Natural killer cell treated with Interleukin-12 subunit alpha and Interleukin-12 subunit beta and Interleukin-15 and Interleukin-18, amount 100 ng/mL, for 72 hours (primary cell): ENCODE measurements at regions not wholly inside any gene's neighbourhood (a gene's known extent, or its start where the extent isn't known, plus 50 kb on each side); places are given as distances from the start of the nearest gene placed in this dataset.
A peak's percentile ranks its signal among the peaks of the same experiment; 100 is the strongest.
"Not testable (repeated sequence)": the region's sequence is repeated elsewhere in the genome, so short reads cannot be mapped to it uniquely, and the experiment has no call there.

Experiments
- ATAC-seq, 2 donors: fragments of 150-1000 bp; cut with Tn5 transposase in 1 of 2; sonication (Bioruptor Pico), chemical (Tn5 transposase) in 1 of 2; 2 replicates each; pipeline ENCODE4 v1.10.0; 2021
- DNase-seq: peaks from one replicate; pipeline ENCODE4 v3.0.0; 2022; ENCODE audit warnings: low spot score
- H3K27ac Mint-ChIP-seq, 2 donors: 1 replicate in 1 of 2; 2 replicates in 1 of 2; pipeline ENCODE4 v1.8.0; 2022; ENCODE audit warnings: mixed read lengths in 2 of 2, mild to moderate bottlenecking in 1 of 2, moderate library complexity in 1 of 2
- H3K27me3 Mint-ChIP-seq, 2 donors: 1 replicate in 1 of 2; 2 replicates in 1 of 2; pipeline ENCODE4 v1.8.0; 2022; ENCODE audit warnings: mixed read lengths in 2 of 2
- H3K36me3 Mint-ChIP-seq: one replicate; pipeline ENCODE4 v1.8.0; 2022; ENCODE audit warnings: mixed read lengths
- H3K4me1 Mint-ChIP-seq, 2 donors: 1 replicate in 1 of 2; 2 replicates in 1 of 2; pipeline ENCODE4 v1.8.0; 2022; ENCODE audit warnings: low read depth in 2 of 2, mixed read lengths in 2 of 2, mild to moderate bottlenecking in 1 of 2
- H3K4me3 Mint-ChIP-seq: one replicate; pipeline ENCODE4 v1.8.0; 2022; ENCODE audit warnings: mixed read lengths
- H3K9me3 Mint-ChIP-seq: 2 replicates; pipeline ENCODE4 v1.8.0; 2022; ENCODE audit warnings: mixed read lengths

- DNase-seq (no peak), ATAC-seq (no peak)
- no peaks in the 10 kb centered on the region for H3K36me3 Mint-ChIP-seq
- H3K9me3 Mint-ChIP-seq = peaks cover 3% of the 10 kb centered on the region
- no peaks in the 10 kb centered on the region for H3K27me3 Mint-ChIP-seq
- H3K4me1 Mint-ChIP-seq = no peaks in the 10 kb centered on the region
- no peak overlapping the region for H3K27ac Mint-ChIP-seq
- H3K4me3 Mint-ChIP-seq = no peak overlapping the region
Observed at GRCh38 chrX:94854251-94854650, 1180.2 kb downstream of the FAM133A start.

DNA sequence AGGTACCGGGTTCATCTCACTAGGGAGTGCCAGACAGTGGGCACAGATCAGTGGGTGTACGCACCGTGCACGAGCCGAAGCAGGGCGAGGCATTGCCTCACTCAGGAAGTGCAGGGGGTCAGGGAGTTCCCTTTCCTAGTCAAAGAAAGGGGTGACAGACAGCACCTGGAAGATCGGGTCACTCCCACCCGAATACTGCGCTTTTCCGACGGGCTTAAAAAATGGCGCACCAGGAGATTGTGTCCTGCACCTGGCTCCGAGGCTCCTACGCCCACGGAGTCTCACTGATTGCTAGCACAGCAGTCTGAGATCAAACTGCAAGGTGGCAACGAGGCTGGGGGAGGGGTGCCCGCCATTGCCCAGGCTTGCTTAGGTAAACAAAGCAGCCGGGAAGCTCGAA is 1188.5 kb downstream of the FAM133A start:
- H3K4me3 Mint-ChIP-seq, ATAC-seq: not testable (repeated sequence)

DNA sequence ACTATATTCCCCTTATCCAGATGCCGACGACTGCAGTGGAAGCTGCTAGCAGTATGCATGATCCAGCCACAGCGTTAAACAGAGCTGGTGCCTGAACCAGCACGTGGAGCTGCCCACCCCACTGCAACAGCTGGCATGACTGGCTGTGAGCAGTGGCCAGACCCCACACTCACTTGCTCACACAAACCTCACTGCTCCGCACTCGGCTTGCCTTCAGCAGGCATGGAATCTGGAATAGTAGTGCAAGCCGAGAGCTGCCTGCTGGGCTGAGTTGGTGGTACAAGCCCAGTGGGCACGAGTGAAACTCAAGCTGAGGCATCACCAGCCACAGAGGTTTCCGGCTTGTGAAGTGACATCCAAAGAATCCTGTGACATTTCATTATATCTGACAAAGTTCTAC is 1197.6 kb downstream of the FAM133A start:
- Mint-ChIP-seq H3K4me3 (no peak overlapping the region), H3K9me3 (no peaks in the 10 kb centered on the region)

More for the DNA sequence above, 1188.5 kb downstream of the FAM133A start:
- DNase-seq, H3K27ac Mint-ChIP-seq, H3K9me3 Mint-ChIP-seq, H3K36me3 Mint-ChIP-seq, H3K27me3 Mint-ChIP-seq, H3K4me1 Mint-ChIP-seq: not testable (repeated sequence)

DNA sequence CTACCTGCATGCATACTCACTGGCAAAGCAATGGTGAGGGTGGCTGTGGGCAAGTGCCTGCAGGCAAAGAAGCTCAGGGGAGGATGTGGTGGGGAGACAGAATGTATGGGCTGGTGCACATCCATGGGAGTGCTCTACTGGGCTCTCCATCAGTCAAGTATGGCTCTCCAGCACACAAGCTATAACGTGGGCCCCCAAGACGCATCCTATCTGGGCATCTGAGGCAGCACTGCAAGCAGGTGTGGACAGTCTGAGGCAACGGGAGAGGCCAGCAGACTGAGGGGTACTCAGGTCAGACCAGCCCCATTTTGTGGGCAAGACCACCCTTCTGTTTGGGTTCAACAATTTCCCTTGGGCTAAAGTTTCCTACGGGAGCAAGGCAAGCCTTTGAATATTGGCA is 1227.8 kb downstream of the FAM133A start:
- no peak for DNase-seq
- ATAC-seq = peak in 1 of 2 donors; percentile 28
- no peaks in the 10 kb centered on the region for H3K4me1 Mint-ChIP-seq
- H3K27ac Mint-ChIP-seq = no peak overlapping the region
- H3K9me3 Mint-ChIP-seq = peaks cover 3% of the 10 kb centered on the region
- no peak overlapping the region for H3K4me3 Mint-ChIP-seq
- H3K27me3 Mint-ChIP-seq = no peaks in the 10 kb centered on the region
- peaks cover 4% of the 10 kb centered on the region for H3K36me3 Mint-ChIP-seq

More for the DNA sequence above, 1197.6 kb downstream of the FAM133A start:
- DNase-seq (no peak), ATAC-seq (no peak)
- Mint-ChIP-seq H3K27me3 (no peaks in the 10 kb centered on the region), H3K4me1 (no peaks in the 10 kb centered on the region), H3K27ac (no peak overlapping the region), H3K36me3 (no peaks in the 10 kb centered on the region)

- Mint-ChIP-seq H3K27me3 (no peaks in the 10 kb centered on the region), H3K4me3 (no peak overlapping the region), H3K27ac (no peak overlapping the region), H3K9me3 (peaks cover 2% of the 10 kb centered on the region), H3K4me1 (no peaks in the 10 kb centered on the region), H3K36me3 (no peaks in the 10 kb centered on the region)
- ATAC-seq (no peak), DNase-seq (no peak)
Observed at GRCh38 chrX:94908171-94908570, 1234.2 kb downstream of the FAM133A start.

- no peaks in the 10 kb centered on the region for H3K36me3 Mint-ChIP-seq
- H3K9me3 Mint-ChIP-seq = no peaks in the 10 kb centered on the region
- ATAC-seq (no peak), DNase-seq (no peak)
- no peak overlapping the region for H3K4me3 Mint-ChIP-seq
- H3K27me3 Mint-ChIP-seq = no peaks in the 10 kb centered on the region
- no peaks in the 10 kb centered on the region for H3K4me1 Mint-ChIP-seq
- H3K27ac Mint-ChIP-seq = no peak overlapping the region
Observed at GRCh38 chrX:94908648-94909047, 1234.6 kb downstream of the FAM133A start.

GRCh38 chrX:94914235-94914634 is 1240.2 kb downstream of the FAM133A start:
- no peaks in the 10 kb centered on the region for H3K36me3 Mint-ChIP-seq
- H3K27ac Mint-ChIP-seq = no peak overlapping the region
- DNase-seq = no peak
- no peaks in the 10 kb centered on the region for H3K27me3 Mint-ChIP-seq
- H3K4me3 Mint-ChIP-seq = no peak overlapping the region
- no peaks in the 10 kb centered on the region for H3K4me1 Mint-ChIP-seq
- no peaks in the 10 kb centered on the region for H3K9me3 Mint-ChIP-seq
- ATAC-seq = no peak

DNA sequence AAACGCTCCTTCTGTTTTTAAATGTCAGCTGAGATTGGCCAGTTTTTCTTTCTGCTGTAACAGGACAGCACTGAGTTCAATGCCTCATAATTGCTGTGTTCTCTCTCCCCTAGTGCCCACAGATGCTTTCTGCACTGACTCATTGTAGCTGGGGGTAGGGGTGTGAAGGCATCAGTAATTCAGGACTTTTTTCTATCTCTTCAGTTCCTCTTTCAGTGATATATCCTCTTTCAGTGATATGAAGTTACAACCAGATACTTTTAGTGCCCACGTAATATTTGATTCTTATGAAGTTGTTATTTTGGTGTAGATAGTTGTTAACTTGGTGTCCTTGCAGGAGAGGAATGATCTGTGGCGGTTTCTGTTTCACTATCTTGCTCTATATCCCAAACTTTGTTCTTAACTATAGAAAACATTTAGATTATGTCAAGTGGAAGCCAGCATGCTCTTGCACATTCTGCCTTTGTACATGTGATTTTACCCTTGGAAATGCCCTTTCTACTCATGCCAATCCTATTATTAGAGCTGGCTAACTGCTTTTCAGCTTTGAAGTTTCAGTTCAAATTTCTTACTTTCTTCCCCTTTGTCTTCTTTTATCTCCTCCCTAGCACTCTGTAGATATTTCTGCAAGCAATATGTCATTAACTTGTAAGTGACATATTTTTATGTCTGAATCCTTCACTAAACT is 1258.4 kb downstream of the FAM133A start:
- H3K27me3 Mint-ChIP-seq = no peaks in the 10 kb centered on the region
- no peak overlapping the region for H3K27ac Mint-ChIP-seq
- H3K4me3 Mint-ChIP-seq = no peak overlapping the region
- DNase-seq (no peak), ATAC-seq (no peak)
- no peaks in the 10 kb centered on the region for H3K36me3 Mint-ChIP-seq
- peaks cover 2% of the 10 kb centered on the region for H3K9me3 Mint-ChIP-seq
- H3K4me1 Mint-ChIP-seq = no peaks in the 10 kb centered on the region

DNA sequence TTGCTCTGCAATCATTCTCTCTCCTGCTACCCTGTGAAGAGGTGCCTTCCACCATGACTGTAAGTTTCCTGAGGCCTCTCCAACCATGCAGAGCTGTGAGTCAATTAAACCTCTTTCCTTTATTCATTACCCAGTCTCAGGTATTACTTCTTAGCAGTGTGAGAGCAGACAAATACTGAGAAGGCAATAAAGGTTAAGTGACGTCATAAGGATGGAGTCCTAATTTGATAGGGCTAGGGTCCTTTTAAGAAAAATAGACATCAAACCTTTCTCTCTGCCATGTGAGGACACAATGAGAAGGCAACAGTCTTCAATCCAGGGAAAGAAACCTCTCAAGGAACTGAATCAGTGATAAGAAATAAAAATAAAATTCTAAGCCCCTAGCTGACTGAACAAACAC is 1262.7 kb downstream of the FAM133A start:
- Mint-ChIP-seq H3K9me3 (peaks cover 2% of the 10 kb centered on the region), H3K4me1 (no peaks in the 10 kb centered on the region), H3K27ac (no peak overlapping the region), H3K36me3 (no peaks in the 10 kb centered on the region), H3K4me3 (no peak overlapping the region), H3K27me3 (peaks cover 0 to 2% of the 10 kb centered on the region in 2 donors)
- DNase-seq = no peak
- ATAC-seq = no peak

DNA sequence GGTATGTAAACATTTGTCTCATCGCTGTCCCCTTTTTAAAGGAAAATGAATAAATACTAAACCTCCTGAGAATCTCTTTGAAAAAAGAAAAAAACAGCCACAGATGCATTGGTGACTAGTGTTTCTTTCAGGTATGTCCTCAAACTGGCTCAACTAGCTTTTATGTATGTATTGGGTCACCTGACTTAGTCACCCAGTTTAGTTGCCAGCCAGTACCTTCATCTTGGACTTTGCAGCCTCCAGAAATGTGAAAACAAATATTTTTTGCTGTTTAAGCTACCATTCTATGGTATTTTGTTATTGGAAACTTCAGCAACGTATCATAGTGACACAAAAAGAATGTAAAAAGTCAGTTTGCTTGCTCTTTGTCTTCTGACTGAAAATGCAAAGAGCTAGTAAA is 1263.5 kb downstream of the FAM133A start:
- DNase-seq (no peak), ATAC-seq (no peak)
- Mint-ChIP-seq H3K4me3 (no peak overlapping the region), H3K36me3 (no peaks in the 10 kb centered on the region), H3K9me3 (peaks cover 2% of the 10 kb centered on the region), H3K4me1 (no peaks in the 10 kb centered on the region), H3K27me3 (peaks cover 0 to 2% of the 10 kb centered on the region in 2 donors), H3K27ac (no peak overlapping the region)

DNA sequence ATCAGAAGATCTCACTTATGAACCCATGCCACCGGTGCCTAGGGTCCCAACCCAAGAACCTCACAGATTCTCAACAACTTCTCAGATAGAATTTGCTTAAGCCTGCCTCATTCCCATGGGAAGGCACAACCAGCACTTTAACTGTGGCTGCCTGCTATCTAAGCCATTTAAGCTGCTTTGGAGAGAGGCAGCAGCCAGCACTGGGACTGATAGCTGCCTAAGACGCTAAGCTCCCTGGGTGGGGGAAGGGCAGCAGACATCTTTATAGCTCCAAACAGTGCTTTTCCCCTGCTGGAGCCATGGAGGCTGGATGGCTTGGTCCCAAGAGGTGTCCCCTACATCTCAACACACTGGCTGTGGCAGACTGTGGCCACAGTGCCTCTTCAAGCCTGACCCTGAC is 1268.6 kb downstream of the FAM133A start:
- Mint-ChIP-seq H3K9me3 (peaks cover 14% of the 10 kb centered on the region), H3K27ac (no peak overlapping the region), H3K4me1 (no peaks in the 10 kb centered on the region), H3K36me3 (peaks cover 13% of the 10 kb centered on the region), H3K27me3 (peaks cover 0 to 2% of the 10 kb centered on the region in 2 donors), H3K4me3 (no peak overlapping the region)
- DNase-seq = no peak
- no peak for ATAC-seq

GRCh38 chrX:94946137-94946536 is 1272.1 kb downstream of the FAM133A start:
- H3K27ac Mint-ChIP-seq, H3K27me3 Mint-ChIP-seq, DNase-seq, ATAC-seq, H3K4me3 Mint-ChIP-seq, H3K4me1 Mint-ChIP-seq: not testable (repeated sequence)
- peaks cover 14% of the 10 kb centered on the region for H3K9me3 Mint-ChIP-seq
- peaks cover 13% of the 10 kb centered on the region for H3K36me3 Mint-ChIP-seq

GRCh38 chrX:94961730-94962129 is 1287.7 kb downstream of the FAM133A start:
- ATAC-seq (no peak), DNase-seq (no peak)
- Mint-ChIP-seq H3K4me1 (no peaks in the 10 kb centered on the region), H3K4me3 (no peak overlapping the region), H3K36me3 (no peaks in the 10 kb centered on the region), H3K27ac (no peak overlapping the region), H3K27me3 (no peaks in the 10 kb centered on the region), H3K9me3 (no peaks in the 10 kb centered on the region)

GRCh38 chrX:94977562-94977961 is 1303.6 kb downstream of the FAM133A start:
- Mint-ChIP-seq H3K4me3 (no peak overlapping the region), H3K36me3 (no peaks in the 10 kb centered on the region), H3K4me1 (no peaks in the 10 kb centered on the region), H3K9me3 (peaks cover 3% of the 10 kb centered on the region), H3K27me3 (peaks cover 0 to 5% of the 10 kb centered on the region in 2 donors), H3K27ac (no peak overlapping the region)
- no peak for DNase-seq
- ATAC-seq = peak in 1 of 2 donors; percentile 15

DNA sequence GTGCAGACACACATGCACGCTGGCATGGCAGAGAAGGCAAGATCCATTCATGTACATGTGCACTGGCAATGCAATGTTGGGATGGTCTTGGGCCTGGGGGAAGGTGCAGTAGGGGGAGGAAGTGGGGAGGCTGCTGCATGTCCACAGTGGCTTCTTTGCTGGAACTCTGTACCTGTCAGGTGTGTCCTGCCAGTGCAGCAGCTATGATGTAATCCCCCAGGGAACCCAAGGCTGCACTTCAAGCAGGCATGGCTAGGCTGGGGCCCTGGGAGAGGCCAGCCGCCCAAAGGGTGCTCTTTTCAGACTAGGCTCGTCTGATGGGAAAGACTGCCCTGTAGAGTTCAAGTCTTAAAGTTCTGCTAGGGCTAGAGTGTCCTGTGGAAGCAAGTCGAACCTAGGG is 1304.0 kb downstream of the FAM133A start:
- Mint-ChIP-seq H3K9me3 (peaks cover 3% of the 10 kb centered on the region), H3K4me3 (no peak overlapping the region), H3K27ac (no peak overlapping the region), H3K36me3 (no peaks in the 10 kb centered on the region), H3K27me3 (peaks cover 0 to 5% of the 10 kb centered on the region in 2 donors), H3K4me1 (no peaks in the 10 kb centered on the region)
- ATAC-seq (no peak), DNase-seq (no peak)
